Astrocyte (in vitro differentiated cells and primary cell): ENCODE measurements at regions not wholly inside any gene's neighbourhood (a gene's known extent, or its start where the extent isn't known, plus 50 kb on each side); places are given as distances from the start of the nearest gene placed in this dataset.

Experiments
- DNase-seq: peaks from one replicate; pipeline ENCODE4 v3.0.0-alpha.2; 2010; ENCODE audit warnings: low read depth
- FAIRE-seq: peaks from 2 replicates; lab custom pipeline; 2011; peaks lifted over from hg19 to GRCh38; lab: Jason Lieb, UNC
- H2AFZ ChIP-seq: 2 replicates; pipeline ENCODE4 v1.6.0; 2012; ENCODE audit warnings: low read depth, low read length, inconsistent platforms
- H3K27ac ChIP-seq: 2 replicates; pipeline ENCODE4 v1.5.1; 2011; ENCODE audit warnings: low read depth, low read length, inconsistent platforms
- H3K27me3 ChIP-seq: 2 replicates; pipeline ENCODE4 v1.6.0; 2011; ENCODE audit warnings: low read length, inconsistent platforms; ENCODE audit not compliant: insufficient read depth
- H3K36me3 ChIP-seq: 2 replicates; pipeline ENCODE4 v1.5.1; 2011; ENCODE audit warnings: low read length, inconsistent platforms; ENCODE audit not compliant: insufficient read depth
- H3K4me1 ChIP-seq: 2 replicates; pipeline ENCODE4 v1.5.1; 2011; ENCODE audit warnings: low read length, inconsistent platforms; ENCODE audit not compliant: insufficient read depth
- H3K4me2 ChIP-seq: 2 replicates; pipeline ENCODE4 v1.6.0; 2012; ENCODE audit warnings: low read length, inconsistent platforms
- H3K4me3 ChIP-seq: 2 replicates; pipeline ENCODE4 v1.5.1; 2011; ENCODE audit warnings: low read depth, mild to moderate bottlenecking, low read length, inconsistent platforms; ENCODE audit not compliant: insufficient read depth
- H3K79me2 ChIP-seq: 2 replicates; pipeline ENCODE4 v1.6.0; 2012; ENCODE audit warnings: mild to moderate bottlenecking, low read length, inconsistent platforms; ENCODE audit not compliant: insufficient read depth
- H3K9ac ChIP-seq: 2 replicates; pipeline ENCODE4 v1.6.0; 2012; ENCODE audit warnings: mild to moderate bottlenecking, low read length, inconsistent platforms
- H3K9me3 ChIP-seq: 2 replicates; pipeline ENCODE4 v1.5.1; 2012; ENCODE audit warnings: low read depth, mild to moderate bottlenecking, low read length, inconsistent platforms; ENCODE audit not compliant: insufficient read depth
- H4K20me1 ChIP-seq: 2 replicates; pipeline ENCODE4 v1.6.0; 2012; ENCODE audit warnings: low read length, inconsistent platforms; ENCODE audit not compliant: insufficient read depth
- H3K27ac Mint-ChIP-seq: one replicate; pipeline ENCODE4 v1.8.0; 2021; ENCODE audit warnings: mild to moderate bottlenecking, mixed read lengths; ENCODE audit not compliant: unreplicated experiment
- H3K27me3 Mint-ChIP-seq: one replicate; pipeline ENCODE4 v1.8.0; 2021; ENCODE audit warnings: low read depth, mixed read lengths; ENCODE audit not compliant: unreplicated experiment
- H3K36me3 Mint-ChIP-seq: one replicate; pipeline ENCODE4 v1.8.0; 2021; ENCODE audit warnings: low read depth, mixed read lengths; ENCODE audit not compliant: unreplicated experiment
- H3K4me1 Mint-ChIP-seq: one replicate; pipeline ENCODE4 v1.8.0; 2021; ENCODE audit warnings: low read depth, mixed read lengths; ENCODE audit not compliant: unreplicated experiment
- H3K4me3 Mint-ChIP-seq: one replicate; pipeline ENCODE4 v1.8.0; 2021; ENCODE audit warnings: mild to moderate bottlenecking, moderate library complexity, mixed read lengths; ENCODE audit not compliant: unreplicated experiment
- H3K9me3 Mint-ChIP-seq: one replicate; pipeline ENCODE4 v1.8.0; 2021; ENCODE audit warnings: mild to moderate bottlenecking, mixed read lengths; ENCODE audit not compliant: unreplicated experiment
- EZH2 ChIP-seq: IDR thresholded peaks from 2 replicates; pipeline ENCODE4 v1.6.1; 2012; ENCODE audit warnings: mild to moderate bottlenecking, low read length, inconsistent platforms; ENCODE audit not compliant: insufficient read depth
- TF ChIP-seq, protein P1 (sequence below): IDR thresholded peaks from 2 replicates; pipeline ENCODE4 v1.5.1; 2011; ENCODE audit warnings: low read depth, mild to moderate bottlenecking, inconsistent platforms, low read length, moderate library complexity; ENCODE audit not compliant: insufficient read depth

DNA sequence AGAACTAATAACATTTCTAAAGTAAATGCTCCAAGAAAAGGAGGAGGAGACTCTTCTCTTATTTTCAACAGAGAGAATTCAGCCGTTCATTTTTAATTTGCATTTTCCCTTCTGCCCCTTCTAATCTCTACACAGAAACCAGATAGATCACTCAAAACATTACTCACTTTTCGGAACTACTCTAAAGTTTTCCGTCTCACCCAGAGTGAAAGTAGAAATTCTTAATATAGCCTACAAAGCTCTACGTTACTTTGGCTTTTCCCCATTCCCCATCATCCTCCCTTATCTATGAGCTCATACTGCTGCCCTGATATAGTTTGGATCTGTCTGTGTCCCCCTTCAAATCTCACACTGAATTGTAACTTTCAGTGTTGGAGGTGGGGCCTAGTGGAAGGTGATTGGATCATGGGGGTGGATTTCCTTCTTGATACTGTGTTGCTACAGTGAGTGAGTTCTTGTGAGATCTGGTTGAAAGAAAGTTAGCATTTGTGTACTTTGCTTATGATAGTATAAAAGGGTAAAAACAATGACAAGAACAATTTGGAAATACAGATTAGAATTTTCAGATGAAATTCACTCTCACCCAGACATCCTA lies 188.2 kb downstream of the AMY1C start:
- Mint-ChIP-seq H3K9me3 (no peaks in the 10 kb centered on the region), H3K27me3 (no peaks in the 10 kb centered on the region), H3K27ac (no peak overlapping the region), H3K4me1 (no peaks in the 10 kb centered on the region), H3K36me3 (no peaks in the 10 kb centered on the region), H3K4me3 (no peak overlapping the region)
- Histone ChIP-seq H3K79me2 (no peaks in the 10 kb centered on the region), H4K20me1 (no peaks in the 10 kb centered on the region), H3K27ac (no peak overlapping the region), H3K9ac (no peak overlapping the region), H3K4me1 (no peaks in the 10 kb centered on the region), H3K36me3 (no peaks in the 10 kb centered on the region), H2AFZ (no peak overlapping the region), H3K9me3 (no peaks in the 10 kb centered on the region), H3K27me3 (no peaks in the 10 kb centered on the region), H3K4me2 (no peak overlapping the region), H3K4me3 (no peak overlapping the region)
- DNase-seq (no peak), FAIRE-seq (no peak)
- TF ChIP-seq, protein P1, sequence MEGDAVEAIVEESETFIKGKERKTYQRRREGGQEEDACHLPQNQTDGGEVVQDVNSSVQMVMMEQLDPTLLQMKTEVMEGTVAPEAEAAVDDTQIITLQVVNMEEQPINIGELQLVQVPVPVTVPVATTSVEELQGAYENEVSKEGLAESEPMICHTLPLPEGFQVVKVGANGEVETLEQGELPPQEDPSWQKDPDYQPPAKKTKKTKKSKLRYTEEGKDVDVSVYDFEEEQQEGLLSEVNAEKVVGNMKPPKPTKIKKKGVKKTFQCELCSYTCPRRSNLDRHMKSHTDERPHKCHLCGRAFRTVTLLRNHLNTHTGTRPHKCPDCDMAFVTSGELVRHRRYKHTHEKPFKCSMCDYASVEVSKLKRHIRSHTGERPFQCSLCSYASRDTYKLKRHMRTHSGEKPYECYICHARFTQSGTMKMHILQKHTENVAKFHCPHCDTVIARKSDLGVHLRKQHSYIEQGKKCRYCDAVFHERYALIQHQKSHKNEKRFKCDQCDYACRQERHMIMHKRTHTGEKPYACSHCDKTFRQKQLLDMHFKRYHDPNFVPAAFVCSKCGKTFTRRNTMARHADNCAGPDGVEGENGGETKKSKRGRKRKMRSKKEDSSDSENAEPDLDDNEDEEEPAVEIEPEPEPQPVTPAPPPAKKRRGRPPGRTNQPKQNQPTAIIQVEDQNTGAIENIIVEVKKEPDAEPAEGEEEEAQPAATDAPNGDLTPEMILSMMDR, result no peak
- TF ChIP-seq EZH2, result no peak

DNA sequence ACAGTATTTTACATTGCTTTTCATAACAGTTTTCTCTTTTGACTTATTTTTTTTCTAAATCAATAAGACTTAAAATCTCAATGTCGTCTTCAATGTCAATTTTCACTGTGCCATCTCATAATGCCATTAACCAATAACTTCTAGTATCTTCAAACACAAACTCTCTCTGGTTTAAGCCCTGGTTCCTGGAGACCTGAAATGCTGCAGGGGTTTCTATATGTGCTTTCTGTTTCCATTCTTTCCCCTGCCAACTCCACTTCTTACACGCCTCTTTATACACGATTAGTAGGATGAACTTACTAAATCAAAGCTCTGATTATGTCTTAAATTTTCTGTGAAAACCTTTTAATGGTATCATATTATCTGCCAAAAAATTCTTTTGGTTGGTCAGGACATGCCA lies 191.4 kb downstream of the AMY1C start:
- no peaks in the 10 kb centered on the region for H4K20me1 ChIP-seq
- H3K79me2 ChIP-seq, result no peaks in the 10 kb centered on the region
- no peaks in the 10 kb centered on the region for H3K4me1 ChIP-seq
- H3K9me3 ChIP-seq, result no peaks in the 10 kb centered on the region
- H3K4me3 ChIP-seq, result no peak overlapping the region
- Mint-ChIP-seq H3K9me3 (no peaks in the 10 kb centered on the region), H3K27ac (no peak overlapping the region), H3K36me3 (no peaks in the 10 kb centered on the region), H3K27me3 (no peaks in the 10 kb centered on the region), H3K4me3 (no peak overlapping the region), H3K4me1 (no peaks in the 10 kb centered on the region)
- H3K9ac ChIP-seq, result no peak overlapping the region
- no peak overlapping the region for H2AFZ ChIP-seq
- DNase-seq (no peak), FAIRE-seq (no peak)
- H3K27ac ChIP-seq, result no peak overlapping the region
- no peaks in the 10 kb centered on the region for H3K27me3 ChIP-seq
- H3K4me2 ChIP-seq, result no peak overlapping the region
- no peaks in the 10 kb centered on the region for H3K36me3 ChIP-seq
- TF ChIP-seq, protein P1, result no peak
- no peak for TF ChIP-seq EZH2

DNA sequence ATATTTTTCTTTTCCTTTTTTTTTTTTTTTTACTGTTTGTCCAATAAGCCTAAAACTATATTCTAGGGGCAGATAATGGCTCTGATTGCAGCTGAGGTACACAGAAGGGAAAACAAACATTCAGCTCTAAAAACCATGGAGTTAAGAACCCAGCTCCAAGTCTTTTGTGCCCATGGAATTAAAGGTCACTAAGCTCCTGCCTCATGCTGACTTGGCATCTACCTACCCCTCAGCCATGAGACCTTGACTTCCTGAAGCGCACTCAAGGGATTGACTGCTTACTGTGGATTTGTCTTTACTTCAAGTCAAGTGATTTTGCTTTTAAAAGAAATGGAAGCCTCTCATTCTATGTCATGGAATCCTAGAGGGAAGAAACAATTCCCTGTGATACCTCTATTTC lies 192.3 kb downstream of the AMY1C start:
- TF ChIP-seq, protein P1, result no peak
- no peak for TF ChIP-seq EZH2
- Histone ChIP-seq H3K4me1 (no peaks in the 10 kb centered on the region), H3K9ac (no peak overlapping the region), H3K27ac (no peak overlapping the region), H3K79me2 (no peaks in the 10 kb centered on the region), H4K20me1 (no peaks in the 10 kb centered on the region), H3K4me3 (no peak overlapping the region), H2AFZ (no peak overlapping the region), H3K36me3 (no peaks in the 10 kb centered on the region), H3K9me3 (no peaks in the 10 kb centered on the region), H3K4me2 (no peak overlapping the region), H3K27me3 (no peaks in the 10 kb centered on the region)
- Mint-ChIP-seq H3K27me3 (no peaks in the 10 kb centered on the region), H3K4me1 (no peaks in the 10 kb centered on the region), H3K36me3 (no peaks in the 10 kb centered on the region), H3K27ac (no peak overlapping the region), H3K4me3 (no peak overlapping the region), H3K9me3 (no peaks in the 10 kb centered on the region)
- DNase-seq, result no peak
- no peak for FAIRE-seq
